Kidney (tissue), 13 donors: ENCODE measurements at regions not wholly inside any gene's neighbourhood (a gene's known extent, or its start where the extent isn't known, plus 50 kb on each side); places are given as distances from the start of the nearest gene placed in this dataset.

ENCODE experiments used
- DNase-seq, 5 donors: peaks; one replicate each; pipeline ENCODE4 v3.0.0-alpha.2; 2013 to 2020
- FAIRE-seq: peaks from 2 replicates; lab custom pipeline; 2012; peaks lifted over from hg19 to GRCh38; lab: Jason Lieb, UNC
- H3K27ac ChIP-seq, 2 donors: one replicate each; pipeline ENCODE4 v1.7.0; 2013; ENCODE audit warnings: low read depth in 2 of 2, low read length in 2 of 2, inconsistent platforms in 1 of 2
- H3K27me3 ChIP-seq: one replicate; pipeline ENCODE4 v1.7.1; 2013; ENCODE audit warnings: low read length, inconsistent platforms; ENCODE audit not compliant: control insufficient read depth, insufficient read depth
- H3K36me3 ChIP-seq, 3 donors: one replicate each; pipeline versions ENCODE4 v1.7.0 to v1.7.1; 2013; ENCODE audit warnings: low read length in 3 of 3, control low read depth in 1 of 3, inconsistent platforms in 1 of 3; ENCODE audit not compliant: insufficient read depth in 3 of 3, control insufficient read depth in 2 of 3
- H3K4me1 ChIP-seq, 3 donors: one replicate each; pipeline versions ENCODE4 v1.7.0 to v1.7.1; 2013; ENCODE audit warnings: low read length in 3 of 3, inconsistent platforms in 1 of 3, low read depth in 1 of 3; ENCODE audit not compliant: control insufficient read depth in 2 of 3, insufficient read depth in 2 of 3
- H3K4me3 ChIP-seq, 3 donors: one replicate each; pipeline versions ENCODE4 v1.7.0 to v1.8.1; 2013; ENCODE audit warnings: low read length in 3 of 3, control low read depth in 1 of 3, inconsistent platforms in 1 of 3
- H3K9ac ChIP-seq, 3 donors: one replicate each; pipeline versions ENCODE4 v1.7.0 to v1.7.1; 2013; ENCODE audit warnings: low read length in 3 of 3, control low read depth in 1 of 3, inconsistent platforms in 1 of 3
- H3K9me3 ChIP-seq, 3 donors: one replicate each; pipeline versions ENCODE4 v1.7.0 to v1.7.1; 2013; ENCODE audit warnings: low read length in 3 of 3, control low read depth in 1 of 3, inconsistent platforms in 1 of 3; ENCODE audit not compliant: control insufficient read depth in 2 of 3, insufficient read depth in 1 of 3
- intact Hi-C: fragments of 100-400 bp; cut with DNase I; formaldehyde crosslinking; loops from one replicate; pipeline ENCODE4 v1.11.1; 2022
- TF ChIP-seq, protein P1 (sequence below): IDR thresholded peaks from 3 replicates; pipeline ENCODE4 v1.5.1; 2012; ENCODE audit warnings: mild to moderate bottlenecking, moderate library complexity, borderline replicate concordance; ENCODE audit not compliant: insufficient read depth; ENCODE audit errors: extremely low read depth
- donor health status: control.
- donor health status: control.
- donor health status: control.
- donor health status: control.
- donor health status: control.
- donor health status: DM: yes; HTN: yes; CAD: no.
- donor health status: Normal renal cell carcinoma (clear cell type).

GRCh38 chr5:2324788-2325187 is 426.7 kb downstream of the IRX2 start:
- FAIRE-seq (no peak), DNase-seq (no peak)
- TF ChIP-seq, protein P1, sequence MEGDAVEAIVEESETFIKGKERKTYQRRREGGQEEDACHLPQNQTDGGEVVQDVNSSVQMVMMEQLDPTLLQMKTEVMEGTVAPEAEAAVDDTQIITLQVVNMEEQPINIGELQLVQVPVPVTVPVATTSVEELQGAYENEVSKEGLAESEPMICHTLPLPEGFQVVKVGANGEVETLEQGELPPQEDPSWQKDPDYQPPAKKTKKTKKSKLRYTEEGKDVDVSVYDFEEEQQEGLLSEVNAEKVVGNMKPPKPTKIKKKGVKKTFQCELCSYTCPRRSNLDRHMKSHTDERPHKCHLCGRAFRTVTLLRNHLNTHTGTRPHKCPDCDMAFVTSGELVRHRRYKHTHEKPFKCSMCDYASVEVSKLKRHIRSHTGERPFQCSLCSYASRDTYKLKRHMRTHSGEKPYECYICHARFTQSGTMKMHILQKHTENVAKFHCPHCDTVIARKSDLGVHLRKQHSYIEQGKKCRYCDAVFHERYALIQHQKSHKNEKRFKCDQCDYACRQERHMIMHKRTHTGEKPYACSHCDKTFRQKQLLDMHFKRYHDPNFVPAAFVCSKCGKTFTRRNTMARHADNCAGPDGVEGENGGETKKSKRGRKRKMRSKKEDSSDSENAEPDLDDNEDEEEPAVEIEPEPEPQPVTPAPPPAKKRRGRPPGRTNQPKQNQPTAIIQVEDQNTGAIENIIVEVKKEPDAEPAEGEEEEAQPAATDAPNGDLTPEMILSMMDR = no peak
- Histone ChIP-seq H3K27me3 (no peaks in the 10 kb centered on the region), H3K4me3 (no peak overlapping the region), H3K9me3 (no peaks in the 10 kb centered on the region), H3K4me1 (no peaks in the 10 kb centered on the region), H3K36me3 (no peaks in the 10 kb centered on the region), H3K9ac (no peak overlapping the region), H3K27ac (no peak overlapping the region)
- intact Hi-C loops = no loop called here

DNA sequence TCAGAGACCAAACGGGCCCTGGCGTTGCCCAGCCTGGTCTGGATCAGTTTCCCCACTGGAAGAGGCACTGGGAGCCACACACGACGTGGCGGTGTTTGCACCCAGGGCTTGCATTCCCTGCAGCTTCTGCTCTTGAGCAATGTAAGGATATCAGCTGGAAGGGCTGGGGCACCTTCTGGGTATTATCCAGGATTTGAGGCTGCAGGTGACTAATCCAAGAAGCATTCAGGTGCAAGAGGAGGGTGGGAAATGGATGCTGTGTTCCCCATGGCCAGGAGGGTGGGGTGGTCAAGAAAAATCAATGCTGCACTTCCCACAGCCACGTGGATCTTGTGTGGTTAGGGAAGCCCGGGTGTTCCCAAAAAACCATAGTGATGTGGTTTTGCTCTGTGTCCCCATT is 430.9 kb downstream of the IRX2 start:
- DNase-seq (no peak), FAIRE-seq (no peak)
- H3K36me3 ChIP-seq = no peaks in the 10 kb centered on the region
- TF ChIP-seq, protein P1 = no peak
- no peak overlapping the region for H3K4me3 ChIP-seq
- no peak overlapping the region for H3K27ac ChIP-seq
- no peak overlapping the region for H3K9ac ChIP-seq
- peaks cover 0 to 3% (median 0%) of the 10 kb centered on the region in 3 donors for H3K9me3 ChIP-seq
- intact Hi-C loops = no loop called here
- H3K4me1 ChIP-seq = no peaks in the 10 kb centered on the region
- no peaks in the 10 kb centered on the region for H3K27me3 ChIP-seq

DNA sequence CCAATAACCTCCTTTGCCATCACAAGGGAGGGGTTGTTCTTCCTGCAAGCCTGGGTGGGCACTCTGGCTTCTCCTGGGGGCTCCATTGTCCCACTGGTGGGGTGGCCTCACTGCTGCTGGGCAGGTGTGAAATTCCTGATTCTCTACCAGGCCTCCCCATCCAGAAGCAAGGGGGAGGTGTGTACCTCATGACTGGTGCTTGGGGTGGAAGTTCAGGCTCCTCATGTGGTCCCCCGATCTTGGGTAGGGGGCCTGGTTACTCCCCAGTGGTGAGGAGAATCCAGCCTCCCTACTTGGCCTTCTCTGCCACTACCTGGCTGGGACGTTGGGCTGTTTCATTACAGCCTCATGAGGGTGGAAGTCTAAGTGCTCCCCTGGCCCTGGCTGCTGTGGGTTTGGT is 433.9 kb downstream of the IRX2 start:
- no peak for FAIRE-seq
- peaks cover 0 to 3% (median 0%) of the 10 kb centered on the region in 3 donors for H3K9me3 ChIP-seq
- no peak for DNase-seq
- H3K4me3 ChIP-seq = no peak overlapping the region
- TF ChIP-seq, protein P1 = no peak
- H3K4me1 ChIP-seq = no peaks in the 10 kb centered on the region
- H3K27me3 ChIP-seq = no peaks in the 10 kb centered on the region
- no peak overlapping the region for H3K9ac ChIP-seq
- no peaks in the 10 kb centered on the region for H3K36me3 ChIP-seq
- no peak overlapping the region for H3K27ac ChIP-seq
- intact Hi-C loops = no loop called here

- DNase-seq = no peak
- H3K27me3 ChIP-seq = no peaks in the 10 kb centered on the region
- TF ChIP-seq, protein P1 = no peak
- H3K4me3 ChIP-seq = no peak overlapping the region
- H3K4me1 ChIP-seq = no peaks in the 10 kb centered on the region
- intact Hi-C loops = no loop called here
- no peaks in the 10 kb centered on the region for H3K9me3 ChIP-seq
- no peak overlapping the region for H3K9ac ChIP-seq
- FAIRE-seq = no peak
- no peak overlapping the region for H3K27ac ChIP-seq
- no peaks in the 10 kb centered on the region for H3K36me3 ChIP-seq
Observed at GRCh38 chr5:2311851-2312250, 429.1 kb upstream of the IRX4 start.
